SK-N-SH (cell line): ENCODE measurements at regions not wholly inside any gene's neighbourhood (a gene's known extent, or its start where the extent isn't known, plus 50 kb on each side); places are given as distances from the start of the nearest gene placed in this dataset.

Experiments
- CTCF ChIP-seq: fragments of 200-600 bp; sonication (generic); IDR thresholded peaks from 2 replicates; pipeline ENCODE4 v1.6.1; 2017; ENCODE audit warnings: antibody characterized with exemption, mild to moderate bottlenecking, moderate library complexity
- EP300 ChIP-seq, 2 experiments: IDR thresholded peaks; 2 replicates each; pipeline versions ENCODE4 v1.4.0 to v1.6.1; 2012; ENCODE audit warnings: borderline replicate concordance in 1 of 2, low read depth in 1 of 2, low read length in 1 of 2
- FOSL2 ChIP-seq: IDR thresholded peaks from 2 replicates; pipeline ENCODE4 v1.4.0; 2012; ENCODE audit warnings: low read depth, mild to moderate bottlenecking, moderate library complexity, borderline replicate concordance
- JUND ChIP-seq: IDR thresholded peaks from 2 replicates; pipeline ENCODE4 v1.4.0; 2012
- MAX ChIP-seq: IDR thresholded peaks from 2 replicates; pipeline ENCODE4 v1.4.0; 2012; ENCODE audit warnings: low read depth
- MXI1 ChIP-seq: IDR thresholded peaks from 2 replicates; pipeline ENCODE4 v1.6.1; 2012; ENCODE audit warnings: mild to moderate bottlenecking, low read depth, low read length, improper control_type of control experiment
- POLR2AphosphoS5 ChIP-seq: IDR thresholded peaks from 2 replicates; pipeline ENCODE4 v1.6.1; 2012; ENCODE audit warnings: low read depth, low read length
- RAD21 ChIP-seq: IDR thresholded peaks from 2 replicates; pipeline ENCODE4 v1.6.1; 2012; ENCODE audit warnings: mild to moderate bottlenecking, low read length
- RCOR1 ChIP-seq: fragments of 150-350 bp; IDR thresholded peaks from 2 replicates; pipeline ENCODE4 v1.6.1; 2017; ENCODE audit warnings: antibody characterized with exemption, low read length
- SIN3A ChIP-seq: IDR thresholded peaks from 2 replicates; pipeline ENCODE4 v1.6.1; 2012; ENCODE audit warnings: low read depth, mild to moderate bottlenecking, low read length, moderate library complexity, borderline replicate concordance
- TAF1 ChIP-seq: IDR thresholded peaks from 2 replicates; pipeline ENCODE4 v1.6.1; 2012; ENCODE audit warnings: low read depth, mild to moderate bottlenecking, low read length, moderate library complexity, borderline replicate concordance
- USF1 ChIP-seq: IDR thresholded peaks from 2 replicates; pipeline ENCODE4 v1.4.0; 2012; ENCODE audit warnings: low read depth, borderline replicate concordance
- USF2 ChIP-seq: fragments of 150-350 bp; IDR thresholded peaks from 2 replicates; pipeline ENCODE4 v1.6.1; 2017; ENCODE audit warnings: antibody characterized with exemption, low read length, low read depth, borderline replicate concordance

GRCh38 chr20:39623584-39624234, 661.6 kb downstream of the DHX35 start:
- no peak for TF ChIP-seq USF1
- TF ChIP-seq CTCF = no peak
- no peak for TF ChIP-seq SIN3A
- TF ChIP-seq RCOR1 = no peak
- no peak for TF ChIP-seq MXI1
- no peak for TF ChIP-seq FOSL2
- no peak for TF ChIP-seq TAF1
- no peak for TF ChIP-seq RAD21
- no peak for TF ChIP-seq USF2
- no peak for TF ChIP-seq POLR2AphosphoS5
- no peak for TF ChIP-seq EP300 (IDR thresholded peaks at IDR 0.05; ENCODE audit: borderline replicate concordance in 1 of 2, low read depth in 1 of 2, low read length in 1 of 2)
- no peak for TF ChIP-seq JUND
- no peak for TF ChIP-seq MAX
